Activated CD4-positive, alpha-beta T cell treated with anti-CD3 and anti-CD28 coated beads for 36 hours (primary cell): ENCODE measurements at regions not wholly inside any gene's neighbourhood (a gene's known extent, or its start where the extent isn't known, plus 50 kb on each side); places are given as distances from the start of the nearest gene placed in this dataset.
"Not testable (repeated sequence)": the region's sequence is repeated elsewhere in the genome, so short reads cannot be mapped to it uniquely, and the experiment has no call there.

Source experiments
- ATAC-seq: fragments of 200-7000 bp; cut with Tn5 transposase; one replicate; pipeline ENCODE4 v1.10.0; 2021; ENCODE audit warnings: mild to moderate bottlenecking, moderate library complexity
- CTCF ChIA-PET: fragments of 350-600 bp; sonication (Branson Sonifier 250); formaldehyde crosslinking; loops from one replicate; lab custom pipeline; 2021; ENCODE audit warnings: antibody characterized with exemption; lab: Charles Lee
- POLR2A ChIA-PET: fragments of 350-600 bp; sonication (Branson Sonifier 250); formaldehyde crosslinking; loops from one replicate; lab custom pipeline; 2021; ENCODE audit warnings: antibody characterized with exemption, inconsistent platforms; lab: Charles Lee
- DNase-seq: peaks from one replicate; pipeline ENCODE4 v3.0.0-alpha.2; 2020
- H3K27ac Mint-ChIP-seq: one replicate; pipeline ENCODE4 v1.8.0; 2021; ENCODE audit warnings: mixed read lengths
- H3K27me3 Mint-ChIP-seq: one replicate; pipeline ENCODE4 v1.8.0; 2021; ENCODE audit warnings: mixed read lengths
- H3K36me3 Mint-ChIP-seq: one replicate; pipeline ENCODE4 v1.8.0; 2021; ENCODE audit warnings: low read depth, mixed read lengths
- H3K4me1 Mint-ChIP-seq: one replicate; pipeline ENCODE4 v1.8.0; 2021; ENCODE audit warnings: mixed read lengths
- H3K4me3 Mint-ChIP-seq: one replicate; pipeline ENCODE4 v1.8.0; 2021; ENCODE audit warnings: mild to moderate bottlenecking, moderate library complexity, mixed read lengths
- H3K9me3 Mint-ChIP-seq: one replicate; pipeline ENCODE4 v1.8.0; 2021; ENCODE audit warnings: low read depth, mixed read lengths
- intact Hi-C, 2 experiments: fragments of 100-400 bp; cut with DNase I in 1 of 2; cut with micrococcal nuclease in 1 of 2; formaldehyde crosslinking; loops; one replicate each; pipeline versions ENCODE4 v1.14.2 to v1.15.1; 2022 to 2024; cut with DNase I, micrococcal nuclease

- ChIA-PET CTCF (no interaction called here), POLR2A (no interaction called here)
- H3K36me3 Mint-ChIP-seq: no peaks in the 10 kb centered on the region
- H3K27ac Mint-ChIP-seq: no peak overlapping the region
- no peaks in the 10 kb centered on the region for H3K27me3 Mint-ChIP-seq
- no peaks in the 10 kb centered on the region for H3K4me1 Mint-ChIP-seq
- H3K4me3 Mint-ChIP-seq: no peak overlapping the region
- ATAC-seq: no peak
- no peaks in the 10 kb centered on the region for H3K9me3 Mint-ChIP-seq
- DNase-seq: no peak
- intact Hi-C loops: no loop called here
Measured at GRCh38 chr9:82890865-82891264, 172.1 kb downstream of the RASEF start.

- Mint-ChIP-seq H3K27ac (no peak overlapping the region), H3K4me1 (no peaks in the 10 kb centered on the region), H3K9me3 (no peaks in the 10 kb centered on the region), H3K36me3 (no peaks in the 10 kb centered on the region), H3K4me3 (no peak overlapping the region), H3K27me3 (no peaks in the 10 kb centered on the region)
- intact Hi-C loops: no loop called here
- ChIA-PET CTCF (no interaction called here), POLR2A (no interaction called here)
- ATAC-seq (no peak), DNase-seq (no peak)
Measured at GRCh38 chr9:82891321-82891720, 171.6 kb downstream of the RASEF start.

- POLR2A ChIA-PET: no interaction called here
- DNase-seq: no peak
- no peak for ATAC-seq
Measured at GRCh38 chr9:82893549-82893948, 169.4 kb downstream of the RASEF start.

GRCh38 chr9:82894548-82894947 is 168.4 kb downstream of the RASEF start:
- no peak for DNase-seq
- ChIA-PET CTCF (no interaction called here), POLR2A (no interaction called here)
- no peaks in the 10 kb centered on the region for H3K4me1 Mint-ChIP-seq
- no peak overlapping the region for H3K27ac Mint-ChIP-seq
- H3K27me3 Mint-ChIP-seq: no peaks in the 10 kb centered on the region
- no peaks in the 10 kb centered on the region for H3K36me3 Mint-ChIP-seq
- H3K9me3 Mint-ChIP-seq: no peaks in the 10 kb centered on the region
- H3K4me3 Mint-ChIP-seq: no peak overlapping the region
- no peak for ATAC-seq
- intact Hi-C loops: no loop called here

More at GRCh38 chr9:82893549-82893948, 169.4 kb downstream of the RASEF start:
- H3K4me1 Mint-ChIP-seq: no peaks in the 10 kb centered on the region
- intact Hi-C loops: no loop called here
- H3K27ac Mint-ChIP-seq: no peak overlapping the region
- H3K9me3 Mint-ChIP-seq: no peaks in the 10 kb centered on the region
- CTCF ChIA-PET: no interaction called here
- H3K36me3 Mint-ChIP-seq: no peaks in the 10 kb centered on the region
- H3K4me3 Mint-ChIP-seq: no peak overlapping the region
- H3K27me3 Mint-ChIP-seq: no peaks in the 10 kb centered on the region

- H3K27ac Mint-ChIP-seq: no peak overlapping the region
- ChIA-PET CTCF (no interaction called here), POLR2A (no interaction called here)
- intact Hi-C loops: no loop called here
- H3K36me3 Mint-ChIP-seq: no peaks in the 10 kb centered on the region
- no peaks in the 10 kb centered on the region for H3K27me3 Mint-ChIP-seq
- no peaks in the 10 kb centered on the region for H3K9me3 Mint-ChIP-seq
- ATAC-seq: no peak
- no peak overlapping the region for H3K4me3 Mint-ChIP-seq
- DNase-seq: no peak
- no peaks in the 10 kb centered on the region for H3K4me1 Mint-ChIP-seq
Measured at GRCh38 chr9:82894961-82895821, 167.8 kb downstream of the RASEF start.

GRCh38 chr9:82895822-82896110 is 167.2 kb downstream of the RASEF start:
- no peaks in the 10 kb centered on the region for H3K27me3 Mint-ChIP-seq
- no peak for ATAC-seq
- H3K4me3 Mint-ChIP-seq: no peak overlapping the region
- ChIA-PET POLR2A (no interaction called here), CTCF (no interaction called here)
- no peaks in the 10 kb centered on the region for H3K36me3 Mint-ChIP-seq
- H3K4me1 Mint-ChIP-seq: no peaks in the 10 kb centered on the region
- no peak for DNase-seq
- no peaks in the 10 kb centered on the region for H3K9me3 Mint-ChIP-seq
- no peak overlapping the region for H3K27ac Mint-ChIP-seq
- intact Hi-C loops: no loop called here

GRCh38 chr9:82903503-82903902 is 159.4 kb downstream of the RASEF start:
- H3K27ac Mint-ChIP-seq: no peak overlapping the region
- H3K27me3 Mint-ChIP-seq: no peaks in the 10 kb centered on the region
- CTCF ChIA-PET: no interaction called here
- DNase-seq (no peak), ATAC-seq (no peak)
- no peaks in the 10 kb centered on the region for H3K4me1 Mint-ChIP-seq
- POLR2A ChIA-PET: no interaction called here
- H3K36me3 Mint-ChIP-seq: no peaks in the 10 kb centered on the region
- H3K4me3 Mint-ChIP-seq: no peak overlapping the region
- intact Hi-C loops: no loop called here
- H3K9me3 Mint-ChIP-seq: no peaks in the 10 kb centered on the region

- CTCF ChIA-PET: interaction anchor here (1.4 kb wide), 1 partner anchor 12 kb away, joined by 3 read pairs; no protein-coding TSS in a partner anchor
- POLR2A ChIA-PET: no interaction called here
- no peak for ATAC-seq
- no peaks in the 10 kb centered on the region for H3K27me3 Mint-ChIP-seq
- H3K4me1 Mint-ChIP-seq: no peaks in the 10 kb centered on the region
- no peak for DNase-seq
- H3K27ac Mint-ChIP-seq: no peak overlapping the region
- intact Hi-C loops: no loop called here
- H3K4me3 Mint-ChIP-seq: no peak overlapping the region
- H3K36me3 Mint-ChIP-seq: peaks cover 4% of the 10 kb centered on the region
- H3K9me3 Mint-ChIP-seq: peaks cover 14% of the 10 kb centered on the region
Measured at GRCh38 chr9:82911996-82912395, 150.9 kb downstream of the RASEF start.

GRCh38 chr9:82912645-82913044 is 150.3 kb downstream of the RASEF start:
- DNase-seq: no peak
- intact Hi-C loops: no loop called here
- H3K4me3 Mint-ChIP-seq: no peak overlapping the region
- ATAC-seq: no peak
- H3K36me3 Mint-ChIP-seq: peaks cover 4% of the 10 kb centered on the region
- no peaks in the 10 kb centered on the region for H3K4me1 Mint-ChIP-seq
- H3K27ac Mint-ChIP-seq: no peak overlapping the region
- peaks cover 16% of the 10 kb centered on the region for H3K9me3 Mint-ChIP-seq
- CTCF ChIA-PET: interaction anchor here (0.9 to 1.4 kb wide), 2 partner anchors 11 to 92 kb away, joined by 3 read pairs; no protein-coding TSS in a partner anchor
- POLR2A ChIA-PET: no interaction called here
- no peaks in the 10 kb centered on the region for H3K27me3 Mint-ChIP-seq

- CTCF ChIA-PET, H3K4me1 Mint-ChIP-seq, H3K27me3 Mint-ChIP-seq, DNase-seq, ATAC-seq, H3K4me3 Mint-ChIP-seq, intact Hi-C loops, H3K36me3 Mint-ChIP-seq, H3K27ac Mint-ChIP-seq, POLR2A ChIA-PET: not testable (repeated sequence)
- H3K9me3 Mint-ChIP-seq: peaks cover 16% of the 10 kb centered on the region
Measured at GRCh38 chr9:82916238-82916637, 146.7 kb downstream of the RASEF start.

- DNase-seq: no peak
- H3K27me3 Mint-ChIP-seq: no peaks in the 10 kb centered on the region
- H3K36me3 Mint-ChIP-seq: peaks cover 4% of the 10 kb centered on the region
- intact Hi-C loops: no loop called here
- H3K27ac Mint-ChIP-seq: no peak overlapping the region
- POLR2A ChIA-PET: no interaction called here
- H3K9me3 Mint-ChIP-seq: peaks cover 14% of the 10 kb centered on the region
- H3K4me3 Mint-ChIP-seq: no peak overlapping the region
- CTCF ChIA-PET: no interaction called here
- ATAC-seq: no peak
- H3K4me1 Mint-ChIP-seq: no peaks in the 10 kb centered on the region
Measured at GRCh38 chr9:82920154-82920553, 142.8 kb downstream of the RASEF start.

- POLR2A ChIA-PET: no interaction called here
- intact Hi-C loops: no loop called here
- Mint-ChIP-seq H3K27ac (no peak overlapping the region), H3K4me3 (no peak overlapping the region), H3K9me3 (no peaks in the 10 kb centered on the region), H3K27me3 (no peaks in the 10 kb centered on the region), H3K36me3 (no peaks in the 10 kb centered on the region), H3K4me1 (no peaks in the 10 kb centered on the region)
- ATAC-seq: no peak
- no peak for DNase-seq
- CTCF ChIA-PET: no interaction called here
Measured at GRCh38 chr9:82922686-82923085, 140.3 kb downstream of the RASEF start.
